DMS53 treated with DMSO at 0.1 percent for 48 hours (cell line): ENCODE measurements at regions not wholly inside any gene's neighbourhood (a gene's known extent, or its start where the extent isn't known, plus 50 kb on each side); places are given as distances from the start of the nearest gene placed in this dataset.
"Not testable (repeated sequence)": the region's sequence is repeated elsewhere in the genome, so short reads cannot be mapped to it uniquely, and the experiment has no call there.

Source experiments
- DNase-seq: peaks from one replicate; lab custom pipeline; 2025; ENCODE audit not compliant: unreplicated experiment; lab: John Stamatoyannopoulos, UW

DNA sequence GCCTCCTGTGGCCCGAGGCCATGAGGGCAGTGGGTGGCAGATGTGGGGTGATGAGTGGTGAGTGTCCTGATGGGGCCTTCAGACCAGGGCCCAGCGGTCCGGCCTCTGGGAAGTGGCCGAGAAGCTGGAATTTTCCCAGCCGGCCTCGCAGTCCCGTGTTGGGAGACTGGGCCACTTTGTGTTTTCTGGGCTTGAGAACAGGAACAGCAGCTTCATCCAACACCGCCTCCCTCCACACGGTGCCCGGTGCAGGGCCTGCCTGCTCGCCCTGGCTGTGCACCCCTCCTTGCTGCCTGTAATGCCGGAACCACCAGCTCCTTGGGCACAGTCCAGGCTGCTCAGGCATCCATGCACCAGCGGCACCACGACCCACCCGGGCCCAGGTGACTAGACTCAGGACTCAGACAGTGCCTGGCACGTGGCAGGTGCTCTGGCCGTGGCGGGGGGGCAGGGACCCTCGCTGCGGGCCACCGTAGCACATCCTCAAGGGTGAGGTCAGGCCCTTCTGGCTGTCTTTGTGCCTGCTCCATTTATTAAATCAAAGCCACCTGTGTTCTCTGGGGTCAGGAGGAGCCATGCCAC is 194.7 kb downstream of the BANP start:
- not testable (repeated sequence) for DNase-seq

DNA sequence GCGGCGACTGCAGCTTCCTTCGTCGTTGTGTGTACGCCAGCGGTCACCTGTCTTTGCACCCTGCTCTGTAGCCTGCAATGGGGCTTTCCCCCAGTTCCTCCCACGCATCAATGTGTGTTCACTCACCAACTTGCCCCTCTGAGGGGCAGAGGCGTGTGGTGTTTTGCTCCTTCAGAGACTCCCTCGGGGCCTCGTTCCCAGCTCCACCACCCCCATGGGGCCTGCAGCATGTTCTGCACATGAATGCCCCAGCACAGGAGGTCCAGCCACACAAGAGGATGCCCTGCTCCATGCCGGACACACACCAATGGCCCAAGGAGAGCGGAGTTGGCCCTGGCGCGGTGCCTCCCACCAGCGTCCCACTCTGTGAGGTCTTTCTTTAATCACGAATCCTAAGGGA is 196.8 kb downstream of the BANP start:
- not testable (repeated sequence) for DNase-seq

GRCh38 chr16:88148682-88149081 is 197.4 kb downstream of the BANP start:
- not testable (repeated sequence) for DNase-seq

- DNase-seq = not testable (repeated sequence)
Observed at GRCh38 chr16:88149158-88149603, 197.9 kb downstream of the BANP start.

- DNase-seq = not testable (repeated sequence)
Observed at GRCh38 chr16:88149663-88150062, 198.4 kb downstream of the BANP start.

DNA sequence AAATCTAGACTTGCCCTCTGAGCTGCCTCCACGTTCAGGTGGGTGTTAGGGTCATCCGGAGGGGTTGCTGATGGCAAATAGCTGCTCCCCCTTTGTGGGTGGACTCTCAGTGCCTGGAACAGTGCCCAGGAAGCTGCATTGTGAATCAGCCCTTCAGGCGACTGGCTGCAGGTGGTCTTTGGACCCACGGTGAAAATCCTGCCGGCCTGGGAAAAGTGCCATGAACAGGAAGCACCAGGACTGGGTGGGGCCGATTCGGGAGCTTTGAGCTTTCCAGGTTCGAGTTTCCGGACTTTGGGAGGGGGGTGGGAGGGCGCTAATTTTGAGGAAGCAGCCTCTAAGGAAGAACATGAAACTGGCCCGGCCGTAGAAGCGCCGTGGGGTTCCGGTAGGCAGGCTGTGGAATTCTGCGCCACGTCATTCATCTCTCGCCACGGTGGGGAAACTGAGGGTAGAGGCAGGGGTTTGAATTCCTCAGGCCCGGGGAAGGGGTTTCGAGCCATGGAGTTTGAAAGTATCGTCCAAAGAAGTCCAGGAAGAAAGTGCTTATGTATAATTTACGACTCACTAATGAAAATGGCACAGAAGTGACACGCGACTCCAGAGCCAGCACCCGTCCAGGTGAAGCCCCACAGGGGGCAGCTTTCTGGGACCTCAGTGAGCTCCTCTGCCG is 199.4 kb downstream of the BANP start:
- not testable (repeated sequence) for DNase-seq

DNA sequence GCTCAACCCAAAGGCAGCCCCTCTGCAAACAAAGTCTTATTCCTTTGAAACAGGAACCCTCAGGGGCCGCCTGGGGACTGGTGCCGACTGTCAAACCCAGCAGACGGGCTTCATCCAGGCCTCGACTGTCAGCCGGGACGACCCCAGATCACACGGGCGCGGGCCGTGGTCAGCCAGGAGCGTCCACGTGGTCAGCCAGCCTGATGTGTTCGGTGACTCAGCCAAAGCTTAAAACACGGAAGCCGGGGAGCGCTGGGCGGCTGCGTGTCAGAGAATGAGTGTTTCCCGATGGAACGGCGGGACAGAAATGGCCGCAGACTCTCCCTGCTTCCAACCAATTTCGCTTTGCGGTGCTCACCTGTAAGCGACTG is 199.9 kb downstream of the BANP start:
- not testable (repeated sequence) for DNase-seq

GRCh38 chr16:88151859-88152843 is 200.9 kb downstream of the BANP start:
- DNase-seq = not testable (repeated sequence)

- not testable (repeated sequence) for DNase-seq
Observed at GRCh38 chr16:88152879-88153278, 201.6 kb downstream of the BANP start.

GRCh38 chr16:88153516-88153915 is 202.3 kb downstream of the BANP start:
- DNase-seq = not testable (repeated sequence)

DNA sequence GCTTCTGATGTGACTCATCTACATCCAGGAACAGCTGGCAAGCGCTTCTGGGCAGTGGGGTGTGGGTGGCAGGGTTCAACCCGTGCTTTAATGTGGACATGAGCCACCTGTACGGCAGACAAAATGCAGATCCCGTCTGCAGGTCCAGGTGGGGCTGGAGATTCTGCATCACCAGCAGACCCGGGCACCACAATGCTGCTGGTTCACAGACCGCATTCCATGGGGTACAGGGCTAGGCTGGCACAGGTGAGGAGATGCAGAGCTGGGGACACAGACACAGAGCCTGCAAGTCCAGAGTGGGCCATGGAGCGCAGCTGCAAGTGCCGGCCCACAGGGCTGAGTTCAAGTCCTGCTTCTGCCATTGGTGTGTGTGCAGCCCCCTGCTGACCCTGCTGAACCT is 203.7 kb downstream of the BANP start:
- DNase-seq = not testable (repeated sequence)

DNA sequence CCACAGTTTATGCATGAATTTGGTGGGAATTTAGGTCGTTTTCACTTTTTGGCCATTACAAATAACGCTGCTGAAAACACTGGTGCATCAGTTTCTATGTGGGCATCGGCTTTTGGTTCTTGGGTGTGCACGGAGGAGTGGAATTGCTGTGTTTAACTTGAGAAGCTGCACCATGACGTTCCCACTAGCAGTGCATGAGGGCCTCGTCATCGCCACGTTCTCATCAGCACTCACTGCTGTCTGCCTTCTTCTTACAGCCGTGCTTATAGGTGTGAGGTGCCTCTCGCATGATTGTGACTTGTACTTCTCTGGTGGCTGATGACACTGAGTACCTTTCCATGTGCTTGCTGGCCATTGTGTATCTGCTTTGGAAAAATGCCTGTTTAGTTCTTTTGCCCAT is 204.4 kb downstream of the BANP start:
- not testable (repeated sequence) for DNase-seq

GRCh38 chr16:88156640-88157283 is 205.5 kb downstream of the BANP start:
- not testable (repeated sequence) for DNase-seq

- DNase-seq = not testable (repeated sequence)
Observed at GRCh38 chr16:88157686-88158085, 206.5 kb downstream of the BANP start.

DNA sequence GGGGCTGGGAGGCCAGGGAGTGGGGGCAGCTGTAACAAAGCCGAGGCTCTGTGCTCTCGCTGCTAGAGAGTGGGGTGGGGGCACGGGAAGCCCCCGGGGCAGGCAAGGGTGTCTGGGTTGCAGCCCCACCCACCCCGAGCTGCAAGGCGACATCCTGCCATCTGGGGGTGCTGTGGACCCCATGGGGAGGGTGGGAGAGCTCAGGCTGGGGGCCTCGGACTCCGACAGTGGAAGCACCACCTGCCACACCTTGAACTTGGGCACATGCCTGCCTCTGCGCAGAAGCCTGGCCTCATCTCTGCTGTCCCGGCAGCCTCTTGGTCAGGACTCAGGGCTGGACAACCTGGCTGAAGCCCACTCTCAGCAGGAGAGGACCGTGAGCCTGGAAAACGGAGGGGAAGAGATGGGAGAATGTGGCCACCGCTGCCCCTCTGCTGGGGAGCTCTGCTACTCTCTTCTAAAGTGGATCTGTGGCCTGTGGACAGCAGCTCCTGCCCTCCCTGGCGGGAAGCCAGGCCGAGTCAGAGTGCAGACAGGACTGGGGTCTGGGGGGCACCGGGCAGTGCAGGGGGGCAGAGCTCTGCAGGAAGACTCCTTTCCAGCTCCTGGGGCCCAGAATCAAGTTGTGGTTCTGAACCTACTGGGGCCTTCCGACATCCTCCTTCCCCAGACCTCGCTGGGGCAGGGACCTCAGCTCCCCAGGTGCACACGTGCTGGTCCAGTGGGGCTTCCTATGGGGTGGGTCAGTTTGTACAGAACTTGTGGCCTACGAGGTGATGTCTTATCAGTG is 207.2 kb downstream of the BANP start:
- not testable (repeated sequence) for DNase-seq

DNA sequence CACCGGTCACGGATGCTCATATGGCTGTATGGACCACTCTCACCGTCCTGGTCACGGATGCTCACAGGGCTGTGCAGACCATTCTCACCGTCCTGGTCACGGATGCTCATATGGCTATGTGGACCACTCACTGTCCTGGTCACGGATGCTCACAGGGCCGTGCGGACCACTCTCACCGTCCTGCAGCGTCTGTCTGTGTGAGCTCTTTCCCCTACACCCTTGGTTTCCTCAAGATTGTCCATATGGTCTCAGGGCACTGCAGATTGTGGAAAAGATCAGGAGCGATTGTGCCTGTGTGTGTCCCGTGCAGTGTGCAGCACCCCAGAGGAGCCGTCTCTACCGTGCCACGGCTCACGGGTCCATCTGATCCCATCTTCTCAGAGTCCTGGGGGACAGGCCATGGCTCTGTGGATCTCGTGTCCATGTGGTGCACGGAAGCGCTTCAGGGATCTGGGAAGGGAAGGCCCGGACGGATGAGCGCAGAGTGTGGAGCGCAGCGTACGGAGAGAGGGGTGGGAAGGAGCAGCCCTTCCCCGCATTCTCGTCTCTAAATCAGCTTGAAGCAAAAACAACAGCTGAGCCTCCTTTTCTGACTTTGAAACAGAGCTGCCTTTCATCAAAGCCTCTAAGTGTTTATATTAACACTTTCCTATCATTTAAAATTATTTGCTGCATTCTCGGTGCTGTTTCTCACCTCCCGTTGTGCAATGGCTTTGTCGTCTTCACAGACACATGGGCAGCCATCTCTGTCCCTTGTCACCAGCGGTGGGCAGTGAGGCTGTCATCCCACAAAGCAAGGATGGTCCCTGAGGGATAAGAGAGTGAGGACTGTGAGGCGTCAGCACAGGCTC is 208.0 kb downstream of the BANP start:
- DNase-seq = not testable (repeated sequence)

- not testable (repeated sequence) for DNase-seq
Observed at GRCh38 chr16:88159897-88160335, 208.7 kb downstream of the BANP start.

DNA sequence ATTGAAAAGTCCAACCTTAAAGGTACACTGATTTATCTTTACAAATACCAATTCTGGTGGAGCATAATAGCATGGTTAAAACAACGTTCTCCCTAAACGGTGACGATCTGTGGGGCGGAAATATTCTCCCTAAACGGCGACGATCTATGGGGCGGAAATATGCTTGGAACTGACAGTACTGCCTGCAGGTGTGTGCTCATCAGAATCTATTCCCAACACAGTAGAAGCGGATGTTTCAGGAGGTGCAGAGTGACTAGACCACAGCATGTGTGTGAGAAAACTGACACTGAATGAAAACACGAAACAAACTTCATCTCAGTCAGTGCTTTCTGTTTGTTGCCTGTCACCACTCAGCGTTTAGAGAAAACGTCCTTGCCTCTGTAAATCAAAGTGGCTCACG is 210.0 kb downstream of the BANP start:
- DNase-seq = not testable (repeated sequence)

DNA sequence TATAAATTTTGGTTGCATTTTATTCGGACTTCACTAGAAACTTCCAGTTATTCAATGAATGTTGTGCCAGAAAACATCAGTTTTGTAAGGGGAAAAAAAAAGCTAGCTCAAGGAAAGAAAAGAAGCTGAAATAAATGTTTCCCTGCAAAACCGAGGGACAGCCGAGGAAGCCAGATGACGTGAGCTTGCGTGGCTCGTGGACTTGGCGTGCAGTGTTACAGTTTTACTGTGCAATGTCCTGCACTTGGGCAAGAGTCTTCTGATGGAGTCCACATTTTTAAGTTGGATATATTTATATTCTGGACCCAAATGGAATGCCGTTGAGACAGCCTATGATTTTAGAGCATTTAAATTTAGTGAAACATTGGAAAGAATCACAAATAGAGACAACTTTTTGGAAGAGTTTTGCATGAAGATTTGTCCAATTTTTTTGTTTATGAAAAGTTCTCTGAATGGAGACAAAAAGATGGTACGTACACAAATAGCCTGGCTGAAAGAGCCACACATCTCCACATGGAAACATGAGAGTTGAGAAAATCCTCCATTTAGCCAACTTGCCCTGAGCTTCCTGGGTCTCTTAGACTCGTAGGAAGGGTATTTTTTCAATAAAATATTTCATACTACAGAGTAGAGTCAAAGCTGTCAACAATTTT is 210.5 kb downstream of the BANP start:
- not testable (repeated sequence) for DNase-seq
